WTC11 (cell line): ENCODE measurements at regions not wholly inside any gene's neighbourhood (a gene's known extent, or its start where the extent isn't known, plus 50 kb on each side); places are given as distances from the start of the nearest gene placed in this dataset.

Source experiments
- ATAC-seq: fragments of 200-7000 bp; cut with Tn5 transposase; 2 replicates; pipeline ENCODE4 v1.10.0; 2021; ENCODE audit warnings: mild to moderate bottlenecking, moderate library complexity
- CTCF ChIA-PET: fragments of 300-600 bp; sonication (Branson Sonifier 250); formaldehyde crosslinking; loops from one replicate; lab custom pipeline; 2021; ENCODE audit warnings: antibody characterized with exemption; lab: Charles Lee
- POLR2A ChIA-PET: fragments of 350-600 bp; sonication (Branson Sonifier 250); formaldehyde crosslinking; loops from one replicate; lab custom pipeline; 2021; ENCODE audit warnings: antibody characterized with exemption; lab: Charles Lee
- DNase-seq: peaks from one replicate; pipeline ENCODE4 v3.0.0; 2021; ENCODE audit warnings: low spot score
- H3K27ac Mint-ChIP-seq: 2 replicates; pipeline ENCODE4 v1.8.0; 2021; ENCODE audit warnings: mixed read lengths
- H3K27me3 Mint-ChIP-seq: 2 replicates; pipeline ENCODE4 v1.8.0; 2021; ENCODE audit warnings: low read depth, mild to moderate bottlenecking, moderate library complexity, mixed read lengths
- H3K36me3 Mint-ChIP-seq: 2 replicates; pipeline ENCODE4 v1.8.0; 2021; ENCODE audit warnings: mixed read lengths
- H3K4me1 Mint-ChIP-seq: 2 replicates; pipeline ENCODE4 v1.8.0; 2022; ENCODE audit warnings: mixed read lengths
- H3K4me3 Mint-ChIP-seq: 2 replicates; pipeline ENCODE4 v1.8.0; 2021; ENCODE audit warnings: mild to moderate bottlenecking, moderate library complexity, mixed read lengths
- H3K9me3 Mint-ChIP-seq: 2 replicates; pipeline ENCODE4 v1.8.0; 2021; ENCODE audit warnings: mixed read lengths
- ATF6 ChIP-seq: sonication (generic); formaldehyde crosslinking; IDR thresholded peaks from 2 replicates; pipeline ENCODE4 v1.8.1; 2023; ENCODE audit warnings: mild to moderate bottlenecking, missing genetic modification reagents
- FOXJ3 ChIP-seq: sonication (generic); formaldehyde crosslinking; IDR thresholded peaks from 2 replicates; pipeline ENCODE4 v1.9.0; 2021; ENCODE audit warnings: missing genetic modification reagents, mild to moderate bottlenecking, borderline replicate concordance
- FOXP1 ChIP-seq: sonication (generic); formaldehyde crosslinking; IDR thresholded peaks from 2 replicates; pipeline ENCODE4 v1.8.0; 2022; ENCODE audit warnings: missing genetic modification reagents, mild to moderate bottlenecking, moderate library complexity, borderline replicate concordance
- GRHL2 ChIP-seq: fragments of 250-450 bp; sonication (Bioruptor Pico); IDR thresholded peaks from 2 replicates; pipeline ENCODE4 v1.8.0; 2022; ENCODE audit warnings: mild to moderate bottlenecking, moderate library complexity; ENCODE audit not compliant: insufficient replicate concordance, severe bottlenecking
- IRF2 ChIP-seq: sonication (generic); formaldehyde crosslinking; IDR thresholded peaks from 2 replicates; pipeline ENCODE4 v1.8.0; 2022; ENCODE audit warnings: low read depth, missing genetic modification reagents, borderline replicate concordance
- NR1H2 ChIP-seq: sonication (generic); formaldehyde crosslinking; IDR thresholded peaks from 2 replicates; pipeline ENCODE4 v1.9.0; 2021; ENCODE audit warnings: mild to moderate bottlenecking, moderate library complexity, missing genetic modification reagents
- NR2C2 ChIP-seq: sonication (generic); formaldehyde crosslinking; IDR thresholded peaks from 2 replicates; pipeline ENCODE4 v1.8.0; 2022; ENCODE audit warnings: mild to moderate bottlenecking, missing genetic modification reagents
- RORB ChIP-seq: fragments of 250-450 bp; sonication (Bioruptor Pico); IDR thresholded peaks from 2 replicates; pipeline ENCODE4 v1.9.0; 2021; ENCODE audit warnings: mild to moderate bottlenecking
- SMAD3 ChIP-seq: sonication (generic); formaldehyde crosslinking; IDR thresholded peaks from 2 replicates; pipeline ENCODE4 v1.8.0; 2022; ENCODE audit warnings: missing genetic modification reagents, mild to moderate bottlenecking, borderline replicate concordance
- TCF7 ChIP-seq: sonication (generic); formaldehyde crosslinking; IDR thresholded peaks from 2 replicates; pipeline ENCODE4 v1.8.0; 2022; ENCODE audit warnings: mild to moderate bottlenecking, low read depth, missing genetic modification reagents, moderate library complexity
- TEAD1 ChIP-seq: sonication (generic); formaldehyde crosslinking; IDR thresholded peaks from 2 replicates; pipeline ENCODE4 v1.8.0; 2022; ENCODE audit warnings: mild to moderate bottlenecking, missing genetic modification reagents
- ZNF263 ChIP-seq: sonication (generic); formaldehyde crosslinking; IDR thresholded peaks from 2 replicates; pipeline ENCODE4 v1.8.1; 2022; ENCODE audit warnings: low read depth, mild to moderate bottlenecking, moderate library complexity, missing genetic modification reagents
- ZNF281 ChIP-seq: sonication (generic); formaldehyde crosslinking; IDR thresholded peaks from 2 replicates; pipeline ENCODE4 v1.8.0; 2023; ENCODE audit warnings: mild to moderate bottlenecking, missing genetic modification reagents
- ZNF423 ChIP-seq: fragments of 250-450 bp; sonication (Bioruptor Pico); IDR thresholded peaks from 2 replicates; pipeline ENCODE4 v2.1.2; 2022; ENCODE audit warnings: mild to moderate bottlenecking, moderate library complexity
- TF ChIP-seq, protein P1 (sequence below): sonication (generic); formaldehyde crosslinking; IDR thresholded peaks from 2 replicates; pipeline ENCODE4 v1.8.1; 2022; ENCODE audit warnings: missing genetic modification reagents, borderline replicate concordance
- TF ChIP-seq, protein P2 (sequence below): sonication (generic); formaldehyde crosslinking; conservative IDR thresholded peaks from 2 replicates; pipeline ENCODE4 v1.8.1; 2023; ENCODE audit warnings: mild to moderate bottlenecking, low read depth, missing genetic modification reagents, moderate library complexity
- TF ChIP-seq, protein P3 (sequence below): sonication (generic); formaldehyde crosslinking; IDR thresholded peaks from 2 replicates; pipeline ENCODE4 v1.8.1; 2023; ENCODE audit warnings: mild to moderate bottlenecking, moderate library complexity, missing genetic modification reagents
- TF ChIP-seq, protein P4 (sequence below): sonication (generic); formaldehyde crosslinking; IDR thresholded peaks from 2 replicates; pipeline ENCODE4 v1.8.1; 2022; ENCODE audit warnings: mild to moderate bottlenecking, missing genetic modification reagents, moderate library complexity, borderline replicate concordance

DNA sequence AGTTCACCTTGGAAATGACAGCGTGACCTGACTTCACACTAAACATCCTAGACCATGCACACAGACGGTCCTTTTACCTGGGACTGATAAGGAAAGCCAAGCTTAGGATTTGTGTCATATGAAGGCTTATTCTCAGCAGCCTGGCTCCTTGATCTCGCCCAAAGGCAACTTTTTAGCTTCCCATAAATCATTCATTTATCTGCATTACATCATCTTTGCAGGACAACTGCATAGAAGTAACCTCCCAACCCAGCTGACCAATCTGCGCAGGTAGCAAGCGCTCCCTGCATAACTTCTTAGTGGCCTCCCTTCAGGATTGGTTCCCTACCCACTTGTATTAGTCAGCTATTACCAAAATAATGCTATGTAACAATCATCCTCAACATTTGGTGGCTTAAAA, 389.9 kb upstream of the PROK2 start (continued):
- TF ChIP-seq, protein P1, sequence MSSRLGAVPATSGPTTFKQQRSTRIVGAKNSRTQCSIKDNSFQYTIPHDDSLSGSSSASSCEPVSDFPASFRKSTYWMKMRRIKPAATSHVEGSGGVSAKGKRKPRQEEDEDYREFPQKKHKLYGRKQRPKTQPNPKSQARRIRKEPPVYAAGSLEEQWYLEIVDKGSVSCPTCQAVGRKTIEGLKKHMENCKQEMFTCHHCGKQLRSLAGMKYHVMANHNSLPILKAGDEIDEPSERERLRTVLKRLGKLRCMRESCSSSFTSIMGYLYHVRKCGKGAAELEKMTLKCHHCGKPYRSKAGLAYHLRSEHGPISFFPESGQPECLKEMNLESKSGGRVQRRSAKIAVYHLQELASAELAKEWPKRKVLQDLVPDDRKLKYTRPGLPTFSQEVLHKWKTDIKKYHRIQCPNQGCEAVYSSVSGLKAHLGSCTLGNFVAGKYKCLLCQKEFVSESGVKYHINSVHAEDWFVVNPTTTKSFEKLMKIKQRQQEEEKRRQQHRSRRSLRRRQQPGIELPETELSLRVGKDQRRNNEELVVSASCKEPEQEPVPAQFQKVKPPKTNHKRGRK (CRISPR knock-in tag): no peak
- no peak for TF ChIP-seq ZNF263 (CRISPR knock-in tag)
- TF ChIP-seq, all 79 proteins: peak for 0

- POLR2A ChIA-PET: no interaction called here
- DNase-seq (no peak), ATAC-seq (no peak)
- Mint-ChIP-seq H3K27ac (no peak overlapping the region), H3K4me1 (peaks cover 10% of the 10 kb centered on the region), H3K9me3 (peaks cover 5% of the 10 kb centered on the region; the same call in 1 of the 2 replicates), H3K27me3 (no peaks in the 10 kb centered on the region), H3K4me3 (no peak overlapping the region), H3K36me3 (no peaks in the 10 kb centered on the region)
- CTCF ChIA-PET: interaction anchor here (0.6 to 0.8 kb wide), 2 partner anchors 45 to 299 kb away, joined by 3 read pairs; no protein-coding TSS in a partner anchor
- TF ChIP-seq NR2C2 (no peak), GRHL2 (CRISPR knock-in tag) (no peak), TCF7 (CRISPR knock-in tag) (no peak), IRF2 (CRISPR knock-in tag) (no peak), FOXP1 (CRISPR knock-in tag) (no peak), NR1H2 (CRISPR knock-in tag) (no peak), ZNF263 (CRISPR knock-in tag) (no peak), TEAD1 (CRISPR knock-in tag) (no peak), ZNF281 (CRISPR knock-in tag) (no peak), ATF6 (CRISPR knock-in tag) (no peak), RORB (CRISPR knock-in tag) (no peak), FOXJ3 (CRISPR knock-in tag) (no peak), SMAD3 (CRISPR knock-in tag) (no peak), ZNF423 (CRISPR knock-in tag) (no peak)
- TF ChIP-seq, protein P2, sequence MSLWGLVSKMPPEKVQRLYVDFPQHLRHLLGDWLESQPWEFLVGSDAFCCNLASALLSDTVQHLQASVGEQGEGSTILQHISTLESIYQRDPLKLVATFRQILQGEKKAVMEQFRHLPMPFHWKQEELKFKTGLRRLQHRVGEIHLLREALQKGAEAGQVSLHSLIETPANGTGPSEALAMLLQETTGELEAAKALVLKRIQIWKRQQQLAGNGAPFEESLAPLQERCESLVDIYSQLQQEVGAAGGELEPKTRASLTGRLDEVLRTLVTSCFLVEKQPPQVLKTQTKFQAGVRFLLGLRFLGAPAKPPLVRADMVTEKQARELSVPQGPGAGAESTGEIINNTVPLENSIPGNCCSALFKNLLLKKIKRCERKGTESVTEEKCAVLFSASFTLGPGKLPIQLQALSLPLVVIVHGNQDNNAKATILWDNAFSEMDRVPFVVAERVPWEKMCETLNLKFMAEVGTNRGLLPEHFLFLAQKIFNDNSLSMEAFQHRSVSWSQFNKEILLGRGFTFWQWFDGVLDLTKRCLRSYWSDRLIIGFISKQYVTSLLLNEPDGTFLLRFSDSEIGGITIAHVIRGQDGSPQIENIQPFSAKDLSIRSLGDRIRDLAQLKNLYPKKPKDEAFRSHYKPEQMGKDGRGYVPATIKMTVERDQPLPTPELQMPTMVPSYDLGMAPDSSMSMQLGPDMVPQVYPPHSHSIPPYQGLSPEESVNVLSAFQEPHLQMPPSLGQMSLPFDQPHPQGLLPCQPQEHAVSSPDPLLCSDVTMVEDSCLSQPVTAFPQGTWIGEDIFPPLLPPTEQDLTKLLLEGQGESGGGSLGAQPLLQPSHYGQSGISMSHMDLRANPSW (CRISPR knock-in tag): no peak
- TF ChIP-seq, protein P3, sequence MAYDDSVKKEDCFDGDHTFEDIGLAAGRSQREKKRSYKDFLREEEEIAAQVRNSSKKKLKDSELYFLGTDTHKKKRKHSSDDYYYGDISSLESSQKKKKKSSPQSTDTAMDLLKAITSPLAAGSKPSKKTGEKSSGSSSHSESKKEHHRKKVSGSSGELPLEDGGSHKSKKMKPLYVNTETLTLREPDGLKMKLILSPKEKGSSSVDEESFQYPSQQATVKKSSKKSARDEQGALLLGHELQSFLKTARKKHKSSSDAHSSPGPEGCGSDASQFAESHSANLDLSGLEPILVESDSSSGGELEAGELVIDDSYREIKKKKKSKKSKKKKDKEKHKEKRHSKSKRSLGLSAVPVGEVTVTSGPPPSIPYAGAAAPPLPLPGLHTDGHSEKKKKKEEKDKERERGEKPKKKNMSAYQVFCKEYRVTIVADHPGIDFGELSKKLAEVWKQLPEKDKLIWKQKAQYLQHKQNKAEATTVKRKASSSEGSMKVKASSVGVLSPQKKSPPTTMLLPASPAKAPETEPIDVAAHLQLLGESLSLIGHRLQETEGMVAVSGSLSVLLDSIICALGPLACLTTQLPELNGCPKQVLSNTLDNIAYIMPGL: no peak
- TF ChIP-seq, protein P1 (CRISPR knock-in tag): no peak
- TF ChIP-seq, protein P4, sequence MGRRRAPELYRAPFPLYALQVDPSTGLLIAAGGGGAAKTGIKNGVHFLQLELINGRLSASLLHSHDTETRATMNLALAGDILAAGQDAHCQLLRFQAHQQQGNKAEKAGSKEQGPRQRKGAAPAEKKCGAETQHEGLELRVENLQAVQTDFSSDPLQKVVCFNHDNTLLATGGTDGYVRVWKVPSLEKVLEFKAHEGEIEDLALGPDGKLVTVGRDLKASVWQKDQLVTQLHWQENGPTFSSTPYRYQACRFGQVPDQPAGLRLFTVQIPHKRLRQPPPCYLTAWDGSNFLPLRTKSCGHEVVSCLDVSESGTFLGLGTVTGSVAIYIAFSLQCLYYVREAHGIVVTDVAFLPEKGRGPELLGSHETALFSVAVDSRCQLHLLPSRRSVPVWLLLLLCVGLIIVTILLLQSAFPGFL: no peak
Observed at GRCh38 chr3:72174040-72174439, 389.1 kb upstream of the PROK2 start.
